Sigmoid colon (tissue), 4 donors: ENCODE measurements at regions not wholly inside any gene's neighbourhood (a gene's known extent, or its start where the extent isn't known, plus 50 kb on each side); places are given as distances from the start of the nearest gene placed in this dataset.

Source experiments
- POLR2AphosphoS5 ChIP-seq, 4 donors: sonication (generic); formaldehyde crosslinking; IDR thresholded peaks; one replicate each; pipeline ENCODE4 v1.6.1; 2017; ENCODE audit warnings: antibody characterized with exemption in 4 of 4
- TF ChIP-seq, protein P1 (sequence below), 4 experiments: fragments of 450-650 bp in 3 of 4; fragments of 200-600 bp in 1 of 4; IDR thresholded peaks; one replicate each; pipeline ENCODE4 v1.5.1; 2016 to 2019; ENCODE audit warnings: antibody characterized with exemption in 4 of 4, mild to moderate bottlenecking in 3 of 4, moderate library complexity in 2 of 4

GRCh38 chr4:186798951-186799659, 75.4 kb upstream of the FAT1 start:
- TF ChIP-seq, protein P1, sequence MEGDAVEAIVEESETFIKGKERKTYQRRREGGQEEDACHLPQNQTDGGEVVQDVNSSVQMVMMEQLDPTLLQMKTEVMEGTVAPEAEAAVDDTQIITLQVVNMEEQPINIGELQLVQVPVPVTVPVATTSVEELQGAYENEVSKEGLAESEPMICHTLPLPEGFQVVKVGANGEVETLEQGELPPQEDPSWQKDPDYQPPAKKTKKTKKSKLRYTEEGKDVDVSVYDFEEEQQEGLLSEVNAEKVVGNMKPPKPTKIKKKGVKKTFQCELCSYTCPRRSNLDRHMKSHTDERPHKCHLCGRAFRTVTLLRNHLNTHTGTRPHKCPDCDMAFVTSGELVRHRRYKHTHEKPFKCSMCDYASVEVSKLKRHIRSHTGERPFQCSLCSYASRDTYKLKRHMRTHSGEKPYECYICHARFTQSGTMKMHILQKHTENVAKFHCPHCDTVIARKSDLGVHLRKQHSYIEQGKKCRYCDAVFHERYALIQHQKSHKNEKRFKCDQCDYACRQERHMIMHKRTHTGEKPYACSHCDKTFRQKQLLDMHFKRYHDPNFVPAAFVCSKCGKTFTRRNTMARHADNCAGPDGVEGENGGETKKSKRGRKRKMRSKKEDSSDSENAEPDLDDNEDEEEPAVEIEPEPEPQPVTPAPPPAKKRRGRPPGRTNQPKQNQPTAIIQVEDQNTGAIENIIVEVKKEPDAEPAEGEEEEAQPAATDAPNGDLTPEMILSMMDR (IDR thresholded peaks at IDR 0.05) = no peak
- TF ChIP-seq POLR2AphosphoS5 (IDR thresholded peaks at IDR 0.05) = no peak
